MG63 (cell line): ENCODE measurements at regions not wholly inside any gene's neighbourhood (a gene's known extent, or its start where the extent isn't known, plus 50 kb on each side); places are given as distances from the start of the nearest gene placed in this dataset.
A peak's percentile ranks its signal among the peaks of the same experiment; 100 is the strongest.

Experiments
- DNase-seq: peaks from one replicate; pipeline ENCODE4 v3.0.0-alpha.2; 2020
- H3K27me3 ChIP-seq: fragments of 250-450 bp; sonication (Bioruptor Pico); 2 replicates; pipeline ENCODE4 v1.5.1; 2020; ENCODE audit warnings: mild to moderate bottlenecking, moderate library complexity
- H3K36me3 ChIP-seq: fragments of 250-450 bp; sonication (Bioruptor Pico); 2 replicates; pipeline ENCODE4 v1.5.1; 2020; ENCODE audit warnings: mild to moderate bottlenecking, moderate library complexity
- H3K4me3 ChIP-seq: fragments of 250-450 bp; sonication (Bioruptor Pico); 2 replicates; pipeline ENCODE4 v1.5.1; 2020; ENCODE audit warnings: mild to moderate bottlenecking, moderate library complexity
- H3K9me3 ChIP-seq: fragments of 250-450 bp; sonication (Bioruptor Pico); 2 replicates; pipeline ENCODE4 v1.5.1; 2020; ENCODE audit warnings: mild to moderate bottlenecking, moderate library complexity

DNA sequence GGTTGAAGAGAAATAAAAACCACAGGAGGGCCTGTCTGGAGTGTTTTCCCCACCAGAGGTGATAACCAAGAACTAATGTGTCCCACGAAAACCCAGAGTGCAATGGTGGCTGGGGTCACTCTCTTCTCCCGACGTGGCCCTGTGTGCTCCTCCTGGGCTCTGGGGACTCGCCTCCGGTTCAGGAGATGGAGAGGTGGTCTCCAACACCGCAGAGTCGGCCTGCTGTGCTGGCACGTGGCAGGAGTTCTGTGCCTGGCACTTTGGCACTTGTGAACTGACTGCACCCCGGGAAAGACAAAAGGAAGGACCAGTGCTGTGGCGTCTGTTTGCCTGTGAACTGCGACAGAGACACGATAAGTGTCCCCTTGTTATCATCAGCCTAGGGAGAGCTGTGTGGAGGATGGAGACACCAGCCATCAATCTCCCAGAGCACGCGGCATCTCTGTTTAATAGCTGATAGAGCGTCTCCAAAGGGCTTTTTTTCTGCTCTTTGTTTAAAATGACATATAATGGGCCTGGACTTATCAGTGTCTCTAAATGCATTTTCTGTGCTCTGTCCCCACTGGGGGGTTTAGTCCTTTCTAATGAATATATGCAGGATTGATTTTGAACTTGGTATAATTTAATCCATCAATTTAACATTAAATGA is 98.3 kb downstream of the MRPL36 start:
- DNase-seq, result no peak

DNA sequence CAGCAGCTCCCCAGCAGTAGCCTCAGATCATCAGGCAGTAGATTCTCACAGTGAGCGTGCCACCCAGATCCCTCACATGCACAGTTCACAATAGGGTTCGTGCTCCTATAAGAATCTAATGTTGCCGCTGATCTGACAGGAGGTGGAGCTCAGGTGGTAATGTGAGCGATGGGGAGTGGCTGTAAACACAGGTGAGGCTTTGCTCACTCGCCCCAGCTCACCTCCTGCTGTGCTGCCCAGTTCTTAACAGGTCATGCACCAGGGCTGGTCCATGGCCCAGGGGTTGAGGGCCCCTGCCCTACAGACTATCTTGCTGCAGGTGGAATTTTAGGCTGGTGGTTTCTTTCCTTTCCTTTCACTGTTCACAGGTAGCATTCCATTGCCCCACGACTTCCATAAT is 100.2 kb downstream of the MRPL36 start:
- DNase-seq, result no peak
- H3K9me3 ChIP-seq, result peaks cover 4% of the 10 kb centered on the region
- H3K4me3 ChIP-seq, result no peak overlapping the region
- H3K36me3 ChIP-seq, result no peaks in the 10 kb centered on the region
- peaks cover 30% of the 10 kb centered on the region for H3K27me3 ChIP-seq

More for the DNA sequence above, 98.3 kb downstream of the MRPL36 start:
- Histone ChIP-seq H3K27me3 (peaks cover 30% of the 10 kb centered on the region), H3K36me3 (no peaks in the 10 kb centered on the region), H3K9me3 (peaks cover 4% of the 10 kb centered on the region), H3K4me3 (no peak overlapping the region)

DNA sequence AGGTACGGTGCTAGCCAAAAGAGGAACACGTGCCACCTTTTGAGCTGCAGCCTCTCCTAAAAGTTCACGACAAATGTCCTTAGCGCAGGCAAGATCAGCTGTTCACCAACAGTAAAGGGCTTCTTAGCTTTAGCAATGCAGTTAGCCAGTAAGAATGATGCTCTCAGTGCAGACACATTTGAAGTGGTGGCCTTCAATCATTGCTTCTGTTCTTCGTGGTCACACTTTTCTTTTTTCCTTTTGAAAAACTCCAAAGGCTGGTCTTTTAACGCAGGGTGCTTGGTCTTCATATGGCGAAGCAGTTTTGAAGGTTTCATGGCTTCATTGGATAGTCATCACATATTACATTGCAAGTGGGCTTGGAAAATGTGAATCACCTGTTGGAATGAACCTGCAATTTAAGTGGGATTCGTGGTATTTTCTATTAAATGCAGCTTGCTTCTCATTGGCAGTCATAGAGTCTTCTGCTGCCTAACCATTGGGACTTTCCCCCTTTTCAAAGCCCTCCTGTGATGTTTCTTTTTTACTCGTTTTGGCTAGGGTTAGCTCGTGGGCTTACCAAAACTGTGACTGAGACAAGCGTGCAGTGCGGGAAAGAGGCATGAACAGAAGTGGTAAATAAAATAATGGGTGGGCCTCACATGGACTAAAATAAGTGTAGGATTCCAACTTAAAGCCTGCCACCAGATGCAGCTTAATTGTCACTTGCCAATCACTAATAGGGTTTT is 100.9 kb downstream of the MRPL36 start:
- H3K27me3 ChIP-seq, result peaks cover 36% of the 10 kb centered on the region
- H3K9me3 ChIP-seq, result peaks cover 4% of the 10 kb centered on the region
- H3K36me3 ChIP-seq, result no peaks in the 10 kb centered on the region
- DNase-seq, result no peak
- H3K4me3 ChIP-seq, result no peak overlapping the region

DNA sequence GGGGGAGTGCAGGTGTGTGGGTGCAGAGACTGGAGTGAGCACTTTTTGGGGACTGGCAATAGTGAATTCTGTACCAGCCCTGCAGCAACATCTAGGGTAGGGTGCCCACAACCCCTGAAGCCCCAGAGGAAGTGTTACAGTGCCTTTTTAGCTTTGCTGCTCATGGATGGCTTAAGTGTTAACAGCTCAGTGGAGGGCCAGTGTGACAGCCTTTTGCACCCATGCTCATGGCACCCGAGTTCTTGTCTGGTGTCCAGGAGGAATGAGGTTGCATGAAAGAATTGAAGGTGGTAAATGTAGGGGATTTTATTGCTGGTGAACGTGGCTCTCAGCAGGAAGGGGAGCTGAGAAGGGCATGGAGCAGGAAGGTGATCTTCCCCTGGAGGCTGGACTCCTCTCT is 107.3 kb downstream of the MRPL36 start:
- Histone ChIP-seq H3K4me3 (no peak overlapping the region), H3K27me3 (peaks cover 48% of the 10 kb centered on the region), H3K36me3 (no peaks in the 10 kb centered on the region), H3K9me3 (peaks cover 16% of the 10 kb centered on the region)
- DNase-seq, result no peak

DNA sequence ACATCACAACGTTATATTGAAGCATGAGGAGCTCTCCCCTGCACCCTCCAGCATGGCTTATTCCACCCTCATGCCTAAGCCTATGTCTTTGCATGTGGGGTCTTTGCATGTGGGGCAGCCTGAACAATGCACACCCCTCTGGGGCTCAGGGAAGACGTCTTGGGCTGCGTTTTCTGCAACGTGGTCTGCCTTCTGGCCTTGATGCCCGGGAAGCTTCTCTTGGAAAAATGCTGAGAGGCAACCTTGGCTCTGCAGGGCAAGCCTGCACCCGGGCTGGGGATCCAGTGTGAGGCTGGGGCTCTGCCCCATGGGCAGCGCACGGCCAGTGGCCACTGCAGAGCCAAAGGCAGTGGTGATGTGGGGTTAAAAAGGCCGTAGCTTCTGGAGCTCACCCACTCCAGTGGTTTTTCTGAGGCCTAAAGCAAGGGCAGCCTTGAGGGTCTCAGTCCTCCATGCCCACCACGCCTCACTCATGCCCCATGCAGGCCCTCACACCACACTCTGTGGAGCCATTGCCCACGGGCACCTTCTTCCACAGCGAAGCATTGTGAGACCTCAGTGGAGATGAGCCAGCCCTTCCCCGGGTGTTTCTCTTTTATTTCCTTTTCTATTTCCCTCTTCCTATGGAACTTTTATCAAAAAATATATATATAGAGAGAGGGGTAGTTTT is 112.2 kb downstream of the MRPL36 start:
- Histone ChIP-seq H3K9me3 (peaks cover 20% of the 10 kb centered on the region), H3K4me3 (no peak overlapping the region), H3K27me3 (peaks cover 38% of the 10 kb centered on the region), H3K36me3 (no peaks in the 10 kb centered on the region)
- no peak for DNase-seq

DNA sequence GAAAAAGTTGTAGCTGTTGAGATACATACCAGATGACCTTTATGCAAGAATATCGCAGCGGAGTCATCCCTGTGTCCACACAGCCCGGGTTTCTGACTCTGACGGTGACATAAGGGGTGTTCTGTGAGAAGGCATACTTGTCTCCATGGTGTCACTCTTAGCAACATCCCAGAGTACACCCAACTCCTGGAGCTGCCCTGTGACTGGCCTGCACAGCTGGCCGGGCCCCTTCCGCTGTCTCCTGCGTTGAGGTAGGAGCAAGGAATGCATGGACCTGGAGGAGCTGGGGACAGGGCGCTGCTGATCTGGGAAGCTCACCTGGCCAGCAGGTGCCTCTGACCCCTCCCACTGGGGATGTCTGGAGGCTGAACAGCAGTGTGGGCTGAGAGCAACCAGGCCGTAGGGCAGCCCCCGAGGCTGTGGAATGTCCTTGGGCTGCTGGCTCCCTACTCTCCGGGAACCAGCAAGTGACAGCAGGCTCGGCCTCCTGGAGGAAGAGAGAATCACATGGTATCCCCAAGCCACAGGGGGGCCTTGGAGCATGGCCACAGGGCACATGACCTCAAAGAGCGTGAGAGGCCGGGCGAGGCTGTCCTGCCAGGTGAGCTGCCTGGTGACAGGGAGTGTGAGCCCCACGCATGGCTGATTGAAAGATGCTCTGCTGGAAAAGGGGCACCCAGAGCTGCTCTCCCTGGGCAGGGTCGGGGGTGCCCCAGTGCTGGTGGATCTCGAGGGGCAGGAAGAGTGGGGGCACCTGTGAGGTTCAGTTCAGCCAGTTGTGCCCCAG is 113.4 kb downstream of the MRPL36 start:
- H3K4me3 ChIP-seq, result no peak overlapping the region
- no peak for DNase-seq
- peaks cover 20% of the 10 kb centered on the region for H3K9me3 ChIP-seq

DNA sequence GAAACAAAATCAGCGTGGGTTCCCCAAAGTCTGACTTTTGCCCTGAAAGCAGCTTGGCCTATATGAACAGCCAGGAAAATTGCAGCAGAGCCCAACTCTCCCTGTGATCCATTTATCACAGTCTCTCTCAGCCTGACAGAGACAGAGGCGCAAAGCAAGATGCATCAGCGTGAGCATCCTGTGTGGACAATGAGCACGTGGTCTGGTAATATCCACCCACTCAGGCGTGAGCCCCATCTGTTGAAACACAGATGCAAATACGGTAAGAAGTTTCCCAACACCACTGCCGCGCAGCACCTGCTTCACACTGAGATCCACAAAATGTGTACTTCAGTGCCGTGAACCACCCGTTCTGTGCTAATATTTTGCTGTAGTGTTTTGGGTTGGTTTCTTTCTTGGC is 114.6 kb downstream of the MRPL36 start:
- Histone ChIP-seq H3K27me3 (peaks cover 23% of the 10 kb centered on the region), H3K36me3 (no peaks in the 10 kb centered on the region)
- no peak for DNase-seq

More for the DNA sequence above, 113.4 kb downstream of the MRPL36 start:
- no peaks in the 10 kb centered on the region for H3K36me3 ChIP-seq
- peaks cover 26% of the 10 kb centered on the region for H3K27me3 ChIP-seq

DNA sequence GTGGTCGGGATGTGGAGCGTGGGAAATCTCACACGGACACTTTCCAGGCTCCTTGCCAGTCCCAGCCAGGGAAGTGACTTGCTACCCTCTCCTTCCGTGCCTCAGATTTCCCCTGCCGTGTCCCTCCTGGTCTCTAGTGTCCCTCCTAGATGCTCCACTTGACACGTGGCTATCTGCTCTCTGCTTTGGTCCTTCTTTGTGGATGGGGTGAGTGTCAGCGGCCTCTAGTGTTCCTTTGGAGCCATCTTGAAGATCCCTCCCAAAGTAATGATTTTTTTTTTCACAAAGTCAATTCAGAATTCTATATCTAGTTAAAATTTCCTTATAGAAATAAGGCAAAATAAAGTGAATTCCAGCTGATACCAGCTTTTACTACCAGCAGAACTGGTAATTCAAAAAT is 117.7 kb downstream of the MRPL36 start:
- Histone ChIP-seq H3K9me3 (peaks cover 29% of the 10 kb centered on the region), H3K27me3 (peaks cover 32% of the 10 kb centered on the region), H3K36me3 (no peaks in the 10 kb centered on the region), H3K4me3 (no peak overlapping the region)
- DNase-seq, result no peak

More for the DNA sequence above, 114.6 kb downstream of the MRPL36 start:
- H3K4me3 ChIP-seq, result no peak overlapping the region
- peaks cover 23% of the 10 kb centered on the region for H3K9me3 ChIP-seq

DNA sequence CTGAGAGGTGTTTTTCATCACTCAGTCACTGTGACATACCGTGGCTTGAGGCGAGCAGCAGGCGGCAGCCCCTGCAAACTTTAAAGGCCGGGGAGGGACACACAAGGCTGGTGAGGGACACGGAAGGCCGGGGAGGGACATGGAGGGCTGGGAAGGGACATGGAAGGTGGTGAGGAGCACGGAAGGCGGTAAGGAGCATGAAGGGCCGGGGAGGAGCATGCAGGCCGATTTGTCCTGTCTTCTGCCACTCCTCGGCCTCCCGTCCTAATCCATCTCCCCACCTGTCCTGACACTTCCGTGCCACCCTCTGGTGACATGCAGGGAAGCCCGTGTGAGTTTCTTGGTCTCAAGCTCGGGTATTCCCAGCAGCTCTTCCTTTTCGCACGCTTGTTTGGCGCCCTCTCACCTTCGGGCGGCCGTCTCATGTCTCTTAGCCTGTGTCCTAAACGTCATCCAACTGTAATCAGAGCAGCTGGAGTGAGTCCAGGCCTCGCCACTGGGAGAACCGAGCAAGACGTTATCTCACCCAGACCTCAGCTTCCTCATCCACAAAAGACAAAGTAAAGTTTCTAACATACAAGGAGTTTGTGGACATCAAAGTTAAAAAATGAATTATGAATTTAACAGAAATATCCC is 126.5 kb downstream of the MRPL36 start:
- Histone ChIP-seq H3K9me3 (peaks cover 12% of the 10 kb centered on the region), H3K36me3 (no peaks in the 10 kb centered on the region), H3K4me3 (no peak overlapping the region), H3K27me3 (peaks cover 11% of the 10 kb centered on the region)
- no peak for DNase-seq

DNA sequence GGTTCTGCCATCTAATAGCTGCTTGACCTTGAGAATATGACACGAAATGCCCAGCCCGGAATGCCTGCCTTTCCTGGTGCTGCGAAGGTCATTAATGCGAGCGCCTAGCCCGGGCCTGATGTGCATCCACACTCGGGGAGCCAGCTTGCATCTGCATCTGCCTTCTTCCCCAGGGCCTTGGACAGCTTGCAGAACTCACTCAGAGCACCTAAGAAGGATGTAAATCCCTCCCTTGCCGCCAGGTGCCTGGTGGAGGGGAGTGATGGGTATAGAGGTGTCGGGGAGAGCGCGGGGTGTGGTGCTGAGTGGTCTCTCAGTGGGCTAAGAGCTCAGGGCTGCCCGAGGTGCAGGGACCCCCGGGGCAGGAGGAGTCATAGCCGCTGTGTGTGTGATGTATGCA is 127.2 kb downstream of the MRPL36 start:
- no peak for DNase-seq
- Histone ChIP-seq H3K9me3 (peaks cover 6% of the 10 kb centered on the region), H3K4me3 (no peak overlapping the region), H3K36me3 (no peaks in the 10 kb centered on the region), H3K27me3 (peaks cover 12% of the 10 kb centered on the region)

DNA sequence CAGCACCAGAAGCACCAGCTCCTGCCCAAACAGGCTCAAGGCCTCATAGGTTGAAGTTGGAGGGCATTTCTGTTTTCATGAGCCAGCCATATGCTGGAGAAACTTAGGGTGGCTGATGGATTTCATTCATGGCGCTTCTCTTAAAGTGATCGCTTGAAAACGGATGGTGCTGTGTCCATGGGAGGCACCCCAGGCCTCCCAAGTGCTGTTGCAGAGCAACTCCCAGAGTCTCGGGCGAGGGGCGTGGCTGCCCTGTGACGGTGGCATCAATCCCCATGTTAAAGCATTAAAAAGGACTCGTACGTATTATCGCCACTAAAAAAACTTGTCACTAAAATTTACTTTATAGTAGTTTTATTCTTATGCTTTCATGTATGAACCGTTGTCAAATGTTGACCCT is 128.3 kb downstream of the MRPL36 start:
- Histone ChIP-seq H3K4me3 (no peak overlapping the region), H3K27me3 (peaks cover 18% of the 10 kb centered on the region), H3K9me3 (peaks cover 4% of the 10 kb centered on the region; the same call in 1 of the 2 replicates), H3K36me3 (no peaks in the 10 kb centered on the region)
- no peak for DNase-seq

DNA sequence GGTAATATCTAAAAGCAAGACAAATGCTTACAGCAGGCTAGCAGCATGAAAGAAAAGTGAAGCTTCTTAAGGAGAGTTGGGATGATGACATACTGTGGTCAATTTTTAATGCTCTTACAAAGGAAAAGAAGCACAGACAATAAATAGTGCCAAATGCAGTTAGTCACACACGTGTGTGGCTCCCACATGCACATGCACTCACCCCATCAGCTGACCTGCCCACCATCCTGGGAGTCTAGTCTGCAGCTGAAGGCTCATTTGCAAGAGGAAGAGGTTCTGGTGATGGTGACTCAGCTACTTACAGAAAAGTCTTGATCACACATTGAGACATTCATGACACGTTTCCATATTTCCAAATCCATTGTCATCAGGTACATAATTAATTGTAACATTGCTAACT is 129.3 kb downstream of the MRPL36 start:
- H3K36me3 ChIP-seq, result no peaks in the 10 kb centered on the region
- peak; percentile 65 for DNase-seq
- no peak overlapping the region for H3K4me3 ChIP-seq
- H3K9me3 ChIP-seq, result no peaks in the 10 kb centered on the region
- H3K27me3 ChIP-seq, result peaks cover 25% of the 10 kb centered on the region

DNA sequence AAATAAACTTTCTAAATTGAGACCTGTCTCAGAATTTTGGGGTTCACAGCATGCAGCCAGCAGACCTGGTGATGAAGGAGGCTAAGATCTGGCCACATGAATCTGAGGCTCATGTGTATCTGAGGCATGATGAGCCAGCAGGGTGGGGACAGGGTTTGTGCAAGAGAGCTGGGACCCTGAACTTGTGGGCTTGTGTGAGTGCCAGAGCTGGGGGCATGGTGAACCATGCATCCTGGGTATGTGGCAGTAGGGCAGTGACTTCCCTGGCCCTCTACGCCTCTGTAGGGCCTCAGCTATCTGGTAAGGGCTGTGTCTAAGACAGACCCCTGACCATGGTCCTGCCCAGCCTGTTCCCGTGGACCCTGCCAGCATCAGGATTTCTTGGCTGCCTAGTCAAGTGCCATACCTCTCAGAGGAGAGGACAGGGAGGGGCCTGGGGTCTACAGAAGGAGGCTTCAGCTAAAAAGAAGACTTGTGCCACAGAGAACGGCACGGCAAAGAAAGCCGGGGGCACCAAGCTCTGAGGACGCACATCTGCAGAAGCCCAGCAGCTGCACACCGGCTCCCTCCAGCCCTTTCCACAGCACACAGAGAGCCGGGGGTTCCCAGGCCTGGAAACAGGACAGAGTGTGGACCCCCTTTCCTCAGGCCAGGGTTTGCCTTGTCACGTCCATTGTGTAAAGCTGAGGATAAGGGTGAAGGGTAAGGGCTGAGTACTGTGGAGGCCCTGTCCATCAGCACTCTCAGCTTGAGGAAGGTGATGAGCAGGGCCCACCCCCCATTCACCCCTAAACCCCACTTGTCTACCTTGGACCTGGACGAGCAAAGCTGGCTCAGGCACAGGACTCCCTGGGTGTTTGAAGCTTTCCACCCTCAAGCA is 130.1 kb downstream of the MRPL36 start:
- no peak for DNase-seq
- H3K27me3 ChIP-seq, result peaks cover 28% of the 10 kb centered on the region
- no peak overlapping the region for H3K4me3 ChIP-seq

DNA sequence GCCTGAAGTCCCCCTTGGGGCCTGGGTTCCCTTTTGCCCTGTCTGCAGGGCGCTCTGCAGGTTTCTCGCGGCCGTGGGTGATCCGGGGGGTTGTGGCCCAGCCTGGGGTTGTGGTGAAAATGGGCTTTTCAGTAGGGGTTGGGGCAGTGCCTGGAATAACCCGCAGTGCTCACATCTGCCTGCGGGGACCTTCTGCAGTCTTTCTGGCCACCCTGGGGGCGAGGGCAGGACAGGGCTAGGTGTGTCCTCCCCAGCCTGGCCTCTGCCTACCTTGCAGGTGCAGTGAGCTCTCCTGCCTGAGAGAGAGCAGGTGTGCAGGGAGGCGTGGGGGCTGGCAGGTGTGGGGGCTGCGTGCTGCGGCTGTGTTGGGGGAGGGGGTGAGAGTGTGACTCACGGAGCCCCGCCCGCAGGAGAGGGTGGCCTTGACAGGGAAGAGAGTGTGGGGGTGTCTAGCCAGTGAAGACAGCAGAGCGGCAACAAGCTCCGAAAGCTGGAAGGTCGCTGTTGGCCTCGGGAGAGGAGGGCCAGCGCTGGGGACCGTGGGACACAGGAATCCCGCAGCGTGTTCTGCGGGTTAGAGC is 131.4 kb downstream of the MRPL36 start:
- Histone ChIP-seq H3K36me3 (no peaks in the 10 kb centered on the region), H3K4me3 (no peak overlapping the region), H3K9me3 (no peaks in the 10 kb centered on the region), H3K27me3 (peaks cover 28% of the 10 kb centered on the region)
- no peak for DNase-seq

More for the DNA sequence above, 130.1 kb downstream of the MRPL36 start:
- Histone ChIP-seq H3K9me3 (no peaks in the 10 kb centered on the region), H3K36me3 (no peaks in the 10 kb centered on the region)

DNA sequence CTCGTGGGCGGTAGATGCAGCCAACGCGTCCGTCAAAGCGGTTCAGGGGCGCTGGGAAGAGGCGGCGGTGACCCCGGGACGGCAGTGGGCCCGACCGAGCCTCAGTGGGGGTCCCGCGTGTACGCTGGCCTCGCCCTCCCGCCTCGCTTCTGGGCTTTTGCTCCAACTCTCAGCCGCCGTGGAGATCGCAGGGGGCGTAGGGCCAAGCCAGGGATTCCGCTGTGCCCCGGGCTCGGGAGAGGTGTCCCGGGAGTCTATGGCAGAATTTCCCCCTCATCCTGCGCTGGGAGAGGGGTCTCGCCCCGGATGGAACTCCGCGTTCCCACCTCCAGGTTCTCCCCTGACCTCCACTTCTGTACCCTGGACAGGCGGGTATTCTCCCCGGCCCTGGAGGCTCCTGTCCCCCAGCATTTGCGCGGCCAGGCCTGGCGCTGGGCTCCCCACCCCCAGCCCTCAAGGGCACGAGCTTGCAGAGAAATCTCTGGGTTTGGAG is 131.9 kb downstream of the MRPL36 start:
- Histone ChIP-seq H3K4me3 (no peak overlapping the region), H3K36me3 (no peaks in the 10 kb centered on the region), H3K27me3 (peaks cover 28% of the 10 kb centered on the region), H3K9me3 (no peaks in the 10 kb centered on the region)
- no peak for DNase-seq
